H1 (cell line): ENCODE measurements at regions not wholly inside any gene's neighbourhood (a gene's known extent, or its start where the extent isn't known, plus 50 kb on each side); places are given as distances from the start of the nearest gene placed in this dataset.
A peak's percentile ranks its signal among the peaks of the same experiment; 100 is the strongest.

Source experiments
- CTCF ChIA-PET: fragments of 300-600 bp; sonication (Branson Sonifier 250); formaldehyde crosslinking; loops from one replicate; lab custom pipeline; 2021; ENCODE audit not compliant: partially characterized antibody; lab: Charles Lee
- POLR2A ChIA-PET: fragments of 300-600 bp; sonication (Branson Sonifier 250); formaldehyde crosslinking; loops from one replicate; lab custom pipeline; 2021; ENCODE audit warnings: inconsistent platforms; ENCODE audit not compliant: partially characterized antibody; lab: Charles Lee
- DNase-seq, 2 experiments: peaks; one replicate each; pipeline versions ENCODE4 v3.0.0 to v3.0.0-alpha.2; 2010 to 2022; ENCODE audit warnings: low spot score in 2 of 2, low read depth in 1 of 2, mixed read lengths in 1 of 2
- FAIRE-seq: peaks from 2 replicates; lab custom pipeline; 2011; peaks lifted over from hg19 to GRCh38; lab: Jason Lieb, UNC
- H2AFZ ChIP-seq: 2 replicates; pipeline ENCODE4 v1.8.1; 2012; ENCODE audit warnings: low read length, inconsistent platforms
- H2AK5ac ChIP-seq: 2 replicates; pipeline ENCODE4 v1.6.1; 2013; ENCODE audit warnings: low read depth, low read length
- H2BK120ac ChIP-seq: replicated peaks from 2 replicates; pipeline ENCODE3; 2013; ENCODE audit warnings: low read depth, low read length, inconsistent platforms
- H2BK12ac ChIP-seq: 2 replicates; pipeline ENCODE4 v1.6.1; 2013; ENCODE audit warnings: low read depth, low read length
- H2BK15ac ChIP-seq: 2 replicates; pipeline ENCODE4 v1.6.1; 2013; ENCODE audit warnings: low read length
- H2BK20ac ChIP-seq: 2 replicates; pipeline ENCODE4 v1.6.1; 2013; ENCODE audit warnings: low read length
- H2BK5ac ChIP-seq: 2 replicates; pipeline ENCODE4 v1.6.1; 2013; ENCODE audit warnings: low read depth, low read length
- H3K14ac ChIP-seq: 2 replicates; pipeline ENCODE4 v1.6.1; 2013; ENCODE audit warnings: inconsistent platforms; ENCODE audit not compliant: insufficient read length
- H3K18ac ChIP-seq: 2 replicates; pipeline ENCODE4 v1.6.1; 2013; ENCODE audit warnings: low read length; ENCODE audit errors: extremely low read depth
- H3K23ac ChIP-seq: 2 replicates; pipeline ENCODE4 v1.6.1; 2013; ENCODE audit warnings: inconsistent platforms; ENCODE audit not compliant: insufficient read length
- H3K23me2 ChIP-seq: 2 replicates; pipeline ENCODE4 v1.6.1; 2013; ENCODE audit warnings: low read depth, low read length
- H3K27ac ChIP-seq: 2 replicates; pipeline ENCODE4 v1.6.1; 2011; ENCODE audit warnings: low read depth, low read length, inconsistent platforms
- H3K27me3 ChIP-seq, 4 experiments: replicated peaks in 1 of 4; 1 replicate in 1 of 4; 2 replicates in 3 of 4; pipeline versions ENCODE4 v1.6.1 to v1.8.1; 2011 to 2013; ENCODE audit warnings: low read length in 3 of 4, mild to moderate bottlenecking in 3 of 4, inconsistent platforms in 2 of 4, mixed read lengths in 2 of 4, moderate library complexity in 1 of 4; ENCODE audit not compliant: control insufficient read depth in 3 of 4, insufficient read depth in 3 of 4; ENCODE audit errors: extremely low read depth in 1 of 4
- H3K36me3 ChIP-seq, 4 experiments: 2 replicates each; pipeline versions ENCODE4 v1.6.1 to v1.8.1; 2011 to 2013; ENCODE audit warnings: mild to moderate bottlenecking in 4 of 4, low read length in 3 of 4, moderate library complexity in 2 of 4, control low read depth in 1 of 4, inconsistent platforms in 1 of 4; ENCODE audit not compliant: insufficient read depth in 4 of 4, control insufficient read depth in 2 of 4
- H3K4ac ChIP-seq: replicated peaks from 2 replicates; pipeline ENCODE3; 2013; ENCODE audit warnings: low read length, low read depth, mixed read lengths, inconsistent platforms; ENCODE audit not compliant: insufficient read length
- H3K4me1 ChIP-seq, 4 experiments: replicated peaks in 1 of 4; 1 replicate in 1 of 4; 2 replicates in 3 of 4; pipeline versions ENCODE4 v1.6.1 to v1.8.1; 2011 to 2013; ENCODE audit warnings: low read length in 3 of 4, inconsistent platforms in 2 of 4, mixed read lengths in 1 of 4; ENCODE audit not compliant: insufficient read depth in 4 of 4, control insufficient read depth in 3 of 4
- H3K4me2 ChIP-seq, 2 experiments: 2 replicates each; pipeline versions ENCODE4 v1.6.1 to v1.8.1; 2011 to 2013; ENCODE audit warnings: low read depth in 2 of 2, low read length in 2 of 2, control low read depth in 1 of 2, inconsistent platforms in 1 of 2, mild to moderate bottlenecking in 1 of 2; ENCODE audit not compliant: insufficient read depth in 1 of 2
- H3K4me3 ChIP-seq, 4 experiments: fragments of 200-600, 300-600 bp in 1 of 4; sonication (generic), shearing (Covaris generic), sonication (Bioruptor Twin) in 1 of 4; 2 replicates each; pipeline versions ENCODE4 v1.5.1 to v1.8.1; 2011 to 2016; ENCODE audit warnings: low read length in 4 of 4, low read depth in 3 of 4, control low read depth in 2 of 4, inconsistent platforms in 2 of 4, mild to moderate bottlenecking in 2 of 4, mixed read lengths in 1 of 4, moderate library complexity in 1 of 4; ENCODE audit not compliant: insufficient read depth in 2 of 4; ENCODE audit errors: extremely low read depth in 1 of 4
- H3K56ac ChIP-seq: replicated peaks from 2 replicates; pipeline ENCODE3; 2013; ENCODE audit warnings: low read depth, mild to moderate bottlenecking, mixed read lengths, low read length, inconsistent platforms; ENCODE audit not compliant: insufficient read length
- H3K79me1 ChIP-seq: 2 replicates; pipeline ENCODE4 v1.6.1; 2013; ENCODE audit warnings: low read depth, low read length, control low read depth
- H3K79me2 ChIP-seq, 2 experiments: 2 replicates each; pipeline versions ENCODE4 v1.6.1 to v1.8.1; 2012 to 2013; ENCODE audit warnings: low read length in 2 of 2, mild to moderate bottlenecking in 2 of 2, inconsistent platforms in 1 of 2; ENCODE audit not compliant: insufficient read depth in 2 of 2, control insufficient read depth in 1 of 2
- H3K9ac ChIP-seq, 4 experiments: replicated peaks in 1 of 4; 1 replicate in 1 of 4; 2 replicates in 3 of 4; pipeline versions ENCODE4 v1.6.1 to v1.8.1; 2011 to 2013; ENCODE audit warnings: low read depth in 3 of 4, low read length in 3 of 4, control low read depth in 2 of 4, mild to moderate bottlenecking in 2 of 4, moderate library complexity in 2 of 4, inconsistent platforms in 1 of 4; ENCODE audit errors: extremely low read depth in 1 of 4
- H3K9me3 ChIP-seq, 2 experiments: 2 replicates each; pipeline versions ENCODE4 v1.6.1 to v1.8.1; 2012 to 2013; ENCODE audit warnings: mild to moderate bottlenecking in 2 of 2, moderate library complexity in 2 of 2, control low read depth in 1 of 2, inconsistent platforms in 1 of 2, low read depth in 1 of 2, low read length in 1 of 2, mixed read lengths in 1 of 2; ENCODE audit not compliant: insufficient read depth in 2 of 2
- H4K20me1 ChIP-seq, 2 experiments: replicated peaks in 1 of 2; 2 replicates each; pipeline versions ENCODE3 to v1.8.1; 2011 to 2013; ENCODE audit warnings: inconsistent platforms in 2 of 2, low read length in 2 of 2, mild to moderate bottlenecking in 1 of 2; ENCODE audit not compliant: insufficient read depth in 2 of 2, control insufficient read depth in 1 of 2
- H4K5ac ChIP-seq: 2 replicates; pipeline ENCODE4 v1.6.1; 2013; ENCODE audit warnings: low read length, low read depth, mixed read lengths, inconsistent platforms; ENCODE audit not compliant: insufficient read length
- H4K8ac ChIP-seq: 2 replicates; pipeline ENCODE4 v1.8.0; 2013; ENCODE audit warnings: mild to moderate bottlenecking, moderate library complexity, low read length, inconsistent platforms; ENCODE audit not compliant: insufficient read depth; ENCODE audit errors: extremely low read depth
- H4K91ac ChIP-seq: replicated peaks from 2 replicates; pipeline ENCODE3; 2013; ENCODE audit warnings: low read length, mixed read lengths, inconsistent platforms; ENCODE audit not compliant: insufficient read length
- ATF3 ChIP-seq: IDR thresholded peaks from 2 replicates; pipeline ENCODE4 v1.6.1; 2011; ENCODE audit warnings: low read depth, mild to moderate bottlenecking, low read length; ENCODE audit not compliant: insufficient read depth
- WGBS, 2 experiments: shearing (Covaris generic) in 1 of 2; methylation state at CpG; one replicate each; pipeline versions ENCODE4 v1.1.6 to v1.1.7; 2013 to 2015; ENCODE audit warnings: low lambda C conversion rate in 2 of 2, mixed read lengths in 2 of 2, inconsistent platforms in 1 of 2, low coverage in 1 of 2, missing lambda C conversion rate in 1 of 2; ENCODE audit not compliant: insufficient replicate concordance in 2 of 2, insufficient coverage in 1 of 2, insufficient read length in 1 of 2; ENCODE audit errors: extremely low coverage in 1 of 2, missing lambda C conversion rate in 1 of 2; 5-methylcytosine and 5-hydroxymethylcytosine counted together

- H3K23me2 ChIP-seq: no peaks in the 10 kb centered on the region
- no peaks in the 10 kb centered on the region for H4K20me1 ChIP-seq
- H3K79me2 ChIP-seq: no peaks in the 10 kb centered on the region
- ChIA-PET POLR2A (no interaction called here), CTCF (interaction anchor here (0.6 to 5.5 kb wide), 6 partner anchors 19 to 250 kb away, joined by 3 to 18 read pairs (median 4); no protein-coding TSS in a partner anchor)
- H2AK5ac ChIP-seq: no peak overlapping the region
- H3K4ac ChIP-seq: no peak overlapping the region
- H2BK12ac ChIP-seq: no peak overlapping the region
- no peak overlapping the region for H2BK5ac ChIP-seq
- no peak overlapping the region for H2BK120ac ChIP-seq
- no peak overlapping the region for H3K27ac ChIP-seq
- FAIRE-seq (no peak), DNase-seq (no peak)
- H3K56ac ChIP-seq: no peak overlapping the region
- H3K4me2 ChIP-seq: no peak overlapping the region
- H4K91ac ChIP-seq: no peak overlapping the region
- WGBS, 2 experiments: 87% methylated on average over 5 of the region's 5 CpGs; no CpG with 5 or more reads in 1 of the 2 experiments
- no peak overlapping the region for H4K5ac ChIP-seq
- peaks cover 5 to 6% of the 10 kb centered on the region in 2 experiments; a peak in 3 of 4 replicates for H3K9me3 ChIP-seq
- no peak overlapping the region for H3K4me3 ChIP-seq
- H3K27me3 ChIP-seq: no peaks in the 10 kb centered on the region
- peaks cover 0 to 6% (median 2%) of the 10 kb centered on the region in 4 experiments; a peak in 2 of 7 replicates for H3K4me1 ChIP-seq
- no peak for TF ChIP-seq ATF3
- peak overlapping the region; percentile 52; the same call in 1 of the 2 replicates for H2AFZ ChIP-seq
- no peak overlapping the region for H3K14ac ChIP-seq
- 0 out of 2 replicates have a peak overlapping the region, but pooled peaks have one; percentile 93 for H2BK15ac ChIP-seq
- H3K79me1 ChIP-seq: no peaks in the 10 kb centered on the region
- H3K9ac ChIP-seq: no peak overlapping the region
- no peak overlapping the region for H3K23ac ChIP-seq
- no peak overlapping the region for H3K18ac ChIP-seq
- H4K8ac ChIP-seq: no peak overlapping the region
- peaks cover 0 to 3% (median 0%) of the 10 kb centered on the region in 4 experiments; a peak in 1 of 8 replicates for H3K36me3 ChIP-seq
- H2BK20ac ChIP-seq: no peak overlapping the region
Observed at GRCh38 chr4:138908134-138908533, 107.4 kb upstream of the NOCT start.
